Heart left ventricle (tissue), 13 donors: ENCODE measurements at regions not wholly inside any gene's neighbourhood (a gene's known extent, or its start where the extent isn't known, plus 50 kb on each side); places are given as distances from the start of the nearest gene placed in this dataset.

Source experiments
- CTCF ChIP-seq, 12 donors: fragments of 200-600 bp; sonication (generic) in 4 of 12; IDR thresholded peaks; one replicate each; pipeline versions ENCODE4 v1.5.0 to v1.8.0; 2018 to 2022; ENCODE audit warnings: antibody characterized with exemption in 12 of 12, mild to moderate bottlenecking in 5 of 12
- POLR2A ChIP-seq, 2 donors: fragments of 450-650 bp; IDR thresholded peaks; one replicate each; pipeline ENCODE4 v1.6.1; 2017; ENCODE audit warnings: antibody characterized with exemption in 2 of 2, mild to moderate bottlenecking in 2 of 2, moderate library complexity in 2 of 2
- donor health status: ischemic (EF 13 %, LVEDD 7.1; RV severe dilation, severe dysfunction).
- donor health status: DM: no; HTN: yes; CAD: no.
- donor health status: DM: no; HTN: no; CAD: no.
- donor health status: ischemic (EF 25% LVEDD 6.9; RV normal size, moderate dysfunction).
- donor health status: ischemic (EF 25% LVEDD 5.7; RV mildly dilated, moderate dysfunction).
- donor health status: ischemic (EF 35%, LVEDD 5.7; RV mildly dilated, moderate dysfunction).
- donor health status: nonischemic (EF 11% LVEDD 7.7; RV severe dilation, severe dysfunction).
- donor health status: DM: yes; HTN: yes; CAD: no.
- donor health status: PGD.
- donor health status: ischemic (EF 29% LVEDD 5.4; RV normal size, mild dysfunction).
- donor health status: nonischemic (EF 23%, LVEDD 6.1; RV moderate dilation, normal function).

- TF ChIP-seq CTCF (IDR thresholded peaks at IDR 0.05) (no peak), POLR2A (IDR thresholded peaks at IDR 0.05) (no peak)
These were observed 301.4 kb downstream of the SLITRK5 start for GRCh38 chr13:87972568-87972967.
